HepG2 (cell line): ENCODE measurements at regions not wholly inside any gene's neighbourhood (a gene's known extent, or its start where the extent isn't known, plus 50 kb on each side); places are given as distances from the start of the nearest gene placed in this dataset.

Experiments
- ATAC-seq: fragments of 200-7000 bp; cut with Tn5 transposase; 3 replicates; pipeline ENCODE4 v1.9.1; 2020; ENCODE audit warnings: mild to moderate bottlenecking, moderate library complexity
- BruUV-seq: library from RNA; stranded (reverse); fragments of 400-500 nt; replicated peaks from 2 replicates; lab custom pipeline; 2021; lab: Mats Ljungman, UMichigan
- CTCF ChIA-PET: fragments of 300-600 bp; formaldehyde crosslinking; extraction: SDS; loops from one replicate; lab custom pipeline; 2021; ENCODE audit warnings: low total read pairs, inconsistent platforms, low intra/inter-chr PET ratio; lab: Yijun Ruan, JAX
- POLR2A ChIA-PET: fragments of 350-600 bp; sonication (Branson Sonifier 250); formaldehyde crosslinking; loops from one replicate; lab custom pipeline; 2020; ENCODE audit warnings: antibody characterized with exemption, inconsistent platforms; lab: Yijun Ruan, JAX
- DNase-seq: peaks from one replicate; pipeline ENCODE4 v3.0.0-alpha.2; 2015; ENCODE audit warnings: low spot score
- FAIRE-seq: peaks from 3 replicates; lab custom pipeline; 2011; peaks lifted over from hg19 to GRCh38; lab: Jason Lieb, UNC
- H2AFZ ChIP-seq: one replicate; pipeline ENCODE4 v1.6.1; 2011; ENCODE audit warnings: low read length, inconsistent platforms
- H3K27ac ChIP-seq: fragments of 300-600 bp; 3 replicates; pipeline ENCODE4 v1.8.0; 2011; ENCODE audit warnings: mixed run types, mild to moderate bottlenecking, mixed read lengths, low read length, inconsistent platforms; ENCODE audit not compliant: insufficient read depth; ENCODE audit errors: extremely low read length
- H3K27me3 ChIP-seq, 2 experiments: fragments of 200-600 bp in 1 of 2; 2 replicates in 1 of 2; 3 replicates in 1 of 2; pipeline versions ENCODE4 v1.6.0 to v1.8.0; 2011; ENCODE audit warnings: low read length in 2 of 2, mild to moderate bottlenecking in 2 of 2, moderate library complexity in 2 of 2, inconsistent platforms in 1 of 2; ENCODE audit not compliant: insufficient read depth in 2 of 2, control insufficient read depth in 1 of 2
- H3K36me3 ChIP-seq, 2 experiments: fragments of 200-600 bp in 1 of 2; replicated peaks in 1 of 2; 2 replicates in 1 of 2; 3 replicates in 1 of 2; pipeline versions ENCODE4 v1.5.1 to v1.8.0; 2011; ENCODE audit warnings: low read length in 2 of 2, inconsistent platforms in 1 of 2; ENCODE audit not compliant: insufficient read depth in 2 of 2, control insufficient read depth in 1 of 2
- H3K4me1 ChIP-seq: 2 replicates; pipeline ENCODE4 v1.5.1; 2012; ENCODE audit warnings: low read length, inconsistent platforms; ENCODE audit not compliant: insufficient read depth
- H3K4me2 ChIP-seq: 2 replicates; pipeline ENCODE4 v1.6.0; 2011; ENCODE audit warnings: low read depth, low read length, inconsistent platforms
- H3K4me3 ChIP-seq, 3 experiments: fragments of 200-600 bp in 1 of 3; sonication (generic), shearing (Covaris generic) in 1 of 3; replicated peaks in 1 of 3; 2 replicates each; pipeline ENCODE4 v1.5.1; 2011 to 2016; ENCODE audit warnings: low read length in 3 of 3, inconsistent platforms in 2 of 3, low read depth in 2 of 3, mild to moderate bottlenecking in 2 of 3, control low read depth in 1 of 3, mixed read lengths in 1 of 3; ENCODE audit not compliant: insufficient read depth in 1 of 3
- H3K79me2 ChIP-seq: one replicate; pipeline ENCODE4 v1.6.1; 2011; ENCODE audit warnings: low read length, inconsistent platforms; ENCODE audit not compliant: insufficient read depth
- H3K9ac ChIP-seq: 2 replicates; pipeline ENCODE4 v1.6.0; 2011; ENCODE audit warnings: mild to moderate bottlenecking, low read depth, low read length, inconsistent platforms; ENCODE audit not compliant: insufficient read depth
- H3K9me3 ChIP-seq: 2 replicates; pipeline ENCODE4 v1.5.1; 2012; ENCODE audit warnings: mild to moderate bottlenecking, low read length
- H4K20me1 ChIP-seq: 2 replicates; pipeline ENCODE4 v1.6.0; 2011; ENCODE audit warnings: inconsistent platforms, mild to moderate bottlenecking, low read length, moderate library complexity; ENCODE audit not compliant: insufficient read depth
- ATF3 ChIP-seq: sonication (generic); formaldehyde crosslinking; IDR thresholded peaks from 2 replicates; pipeline ENCODE4 v1.4.0; 2020; ENCODE audit warnings: missing genetic modification reagents
- BRCA1 ChIP-seq: sonication (generic); formaldehyde crosslinking; IDR thresholded peaks from 2 replicates; pipeline ENCODE4 v1.4.0; 2020; ENCODE audit warnings: missing genetic modification reagents
- CCDC6 ChIP-seq: sonication (generic); formaldehyde crosslinking; IDR thresholded peaks from 2 replicates; pipeline ENCODE4 v1.8.1; 2022; ENCODE audit warnings: mild to moderate bottlenecking, missing genetic modification reagents, moderate library complexity
- CHD4 ChIP-seq: fragments of 200-600 bp; sonication (generic); IDR thresholded peaks from 2 replicates; pipeline ENCODE4 v1.7.0; 2017; ENCODE audit warnings: mild to moderate bottlenecking, low read length, borderline replicate concordance
- DPF2 ChIP-seq: sonication (generic); formaldehyde crosslinking; IDR thresholded peaks from 2 replicates; pipeline ENCODE4 v1.4.0; 2020; ENCODE audit warnings: mild to moderate bottlenecking, low read depth, missing genetic modification reagents, borderline replicate concordance
- HOXA9 ChIP-seq: sonication (generic); formaldehyde crosslinking; IDR thresholded peaks from 2 replicates; pipeline ENCODE4 v1.8.1; 2022; ENCODE audit warnings: missing genetic modification reagents, mild to moderate bottlenecking, moderate library complexity, borderline replicate concordance
- NFKB2 ChIP-seq: sonication (generic); formaldehyde crosslinking; IDR thresholded peaks from 2 replicates; pipeline ENCODE4 v1.4.0; 2020; ENCODE audit warnings: missing genetic modification reagents, borderline replicate concordance
- POLR2AphosphoS2 ChIP-seq: IDR thresholded peaks from 2 replicates; pipeline ENCODE4 v1.6.1; 2011; ENCODE audit warnings: low read depth, low read length, improper control_type of control experiment
- RNF2 ChIP-seq: fragments of 450-650 bp; conservative IDR thresholded peaks from 2 replicates; pipeline ENCODE4 v1.6.1; 2016; ENCODE audit warnings: low read depth
- SP1 ChIP-seq, 2 experiments: fragments of 450-650 bp in 1 of 2; sonication (generic) in 1 of 2; formaldehyde crosslinking in 1 of 2; IDR thresholded peaks; 2 replicates each; pipeline versions ENCODE4 v1.4.0 to v1.6.1; 2016 to 2020; ENCODE audit warnings: missing genetic modification reagents in 1 of 2
- STAG1 ChIP-seq: sonication (generic); formaldehyde crosslinking; IDR thresholded peaks from 2 replicates; pipeline ENCODE4 v1.4.0; 2020; ENCODE audit warnings: missing genetic modification reagents
- SUZ12 ChIP-seq: fragments of 150-350 bp; IDR thresholded peaks from 2 replicates; pipeline ENCODE4 v1.6.1; 2014; ENCODE audit warnings: low read depth, low read length
- XBP1 ChIP-seq: sonication (generic); formaldehyde crosslinking; IDR thresholded peaks from 2 replicates; pipeline ENCODE4 v1.5.0; 2020; ENCODE audit warnings: missing genetic modification reagents
- ZMAT5 ChIP-seq: sonication (generic); formaldehyde crosslinking; IDR thresholded peaks from 2 replicates; pipeline ENCODE4 v1.5.0; 2020; ENCODE audit warnings: mild to moderate bottlenecking, low read depth, missing genetic modification reagents, borderline replicate concordance
- ZNF550 ChIP-seq: sonication (generic); formaldehyde crosslinking; IDR thresholded peaks from 2 replicates; pipeline ENCODE4 v1.4.0; 2020; ENCODE audit warnings: mild to moderate bottlenecking, missing genetic modification reagents, borderline replicate concordance
- WGBS: methylation state at CpG from one replicate; pipeline ENCODE4 v1.1.6; 2017; ENCODE audit warnings: low lambda C conversion rate; 5-methylcytosine and 5-hydroxymethylcytosine counted together
- in situ Hi-C: cut with HindIII; loops from 2 replicates; pipeline ENCODE4 v1.10.0; 2017; ENCODE audit warnings: low pct_unique_long_range_greater_than_20kb; ENCODE audit not compliant: extremely low pct_ligation_motif_present
- intact Hi-C: fragments of 100-400 bp; cut with micrococcal nuclease; formaldehyde crosslinking; loops from one replicate; pipeline ENCODE4 v1.10.0; 2022; ENCODE audit not compliant: unreplicated experiment
- TF ChIP-seq, protein P1 (sequence below): sonication (generic); formaldehyde crosslinking; IDR thresholded peaks from 2 replicates; pipeline ENCODE4 v1.5.0; 2020; ENCODE audit warnings: mild to moderate bottlenecking, missing genetic modification reagents, borderline replicate concordance
- TF ChIP-seq, protein P2 (sequence below): IDR thresholded peaks from 2 replicates; pipeline ENCODE4 v1.6.1; 2016; ENCODE audit warnings: mild to moderate bottlenecking, missing biosample characterization, missing genetic modification reagents
- TF ChIP-seq, protein P3 (sequence below): sonication (generic); formaldehyde crosslinking; IDR thresholded peaks from 2 replicates; pipeline ENCODE4 v1.5.0; 2020; ENCODE audit warnings: missing genetic modification reagents
- TF ChIP-seq, protein P4 (sequence below): sonication (generic); formaldehyde crosslinking; IDR thresholded peaks from 2 replicates; pipeline ENCODE4 v1.4.0; 2020; ENCODE audit warnings: missing genetic modification reagents

DNA sequence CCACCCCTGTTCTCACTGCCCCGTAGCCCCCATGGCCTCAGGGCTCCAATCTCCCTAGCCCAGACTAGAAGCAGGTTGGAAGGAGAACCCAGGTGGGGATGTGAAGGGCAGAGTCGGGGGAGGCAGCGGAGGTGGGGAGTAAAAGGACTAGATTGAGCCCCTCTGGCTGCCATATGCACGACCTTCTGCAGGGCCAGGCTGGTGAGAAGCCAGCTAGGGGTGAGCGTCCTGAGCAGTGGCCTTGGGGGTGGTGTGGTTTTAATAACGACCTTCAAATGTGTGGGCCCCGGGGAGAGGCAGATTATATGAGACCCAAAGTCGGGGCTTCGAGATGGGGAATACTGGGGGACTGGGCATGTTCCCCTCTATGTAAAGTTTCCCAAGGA, 139.5 kb downstream of the C9orf50 start:
- WGBS: 63% methylated on average over 9 of the region's 9 CpGs
- H3K27me3 ChIP-seq: no peaks in the 10 kb centered on the region
- H3K4me2 ChIP-seq: no peak overlapping the region
- ChIA-PET CTCF (no interaction called here), POLR2A (interaction anchor here (1.1 to 1.2 kb wide), 2 partner anchors 8 to 76 kb away, joined by 3 read pairs; no protein-coding TSS in a partner anchor)
- H2AFZ ChIP-seq: no peak overlapping the region
- FAIRE-seq: no peak
- H3K4me3 ChIP-seq: no peak overlapping the region
- no TSS peak for BruUV-seq
- H4K20me1 ChIP-seq: no peaks in the 10 kb centered on the region
- no peak for TF ChIP-seq SP1 (IDR thresholded peaks at IDR 0.05)
- no peak for TF ChIP-seq SP1 (CRISPR knock-in tag; IDR thresholded peaks at IDR 0.05)
- no peak for TF ChIP-seq BRCA1 (CRISPR knock-in tag)
- TF ChIP-seq POLR2AphosphoS2: no peak
- TF ChIP-seq NFKB2 (CRISPR knock-in tag): no peak
- TF ChIP-seq XBP1 (CRISPR knock-in tag): no peak
- no peak for TF ChIP-seq RNF2
- TF ChIP-seq STAG1 (CRISPR knock-in tag): no peak
- TF ChIP-seq CHD4: no peak
- TF ChIP-seq, protein P1, sequence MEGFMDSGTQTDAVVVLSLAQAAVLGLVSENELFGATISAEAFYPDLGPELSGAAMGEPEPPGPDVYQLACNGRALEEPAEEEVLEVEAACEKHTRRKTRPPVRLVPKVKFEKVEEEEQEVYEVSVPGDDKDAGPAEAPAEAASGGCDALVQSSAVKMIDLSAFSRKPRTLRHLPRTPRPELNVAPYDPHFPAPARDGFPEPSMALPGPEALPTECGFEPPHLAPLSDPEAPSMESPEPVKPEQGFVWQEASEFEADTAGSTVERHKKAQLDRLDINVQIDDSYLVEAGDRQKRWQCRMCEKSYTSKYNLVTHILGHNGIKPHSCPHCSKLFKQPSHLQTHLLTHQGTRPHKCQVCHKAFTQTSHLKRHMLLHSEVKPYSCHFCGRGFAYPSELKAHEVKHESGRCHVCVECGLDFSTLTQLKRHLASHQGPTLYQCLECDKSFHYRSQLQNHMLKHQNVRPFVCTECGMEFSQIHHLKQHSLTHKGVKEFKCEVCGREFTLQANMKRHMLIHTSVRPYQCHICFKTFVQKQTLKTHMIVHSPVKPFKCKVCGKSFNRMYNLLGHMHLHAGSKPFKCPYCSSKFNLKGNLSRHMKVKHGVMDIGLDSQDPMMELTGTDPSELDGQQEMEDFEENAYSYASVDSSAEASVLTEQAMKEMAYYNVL (CRISPR knock-in tag): no peak
- TF ChIP-seq, protein P2, sequence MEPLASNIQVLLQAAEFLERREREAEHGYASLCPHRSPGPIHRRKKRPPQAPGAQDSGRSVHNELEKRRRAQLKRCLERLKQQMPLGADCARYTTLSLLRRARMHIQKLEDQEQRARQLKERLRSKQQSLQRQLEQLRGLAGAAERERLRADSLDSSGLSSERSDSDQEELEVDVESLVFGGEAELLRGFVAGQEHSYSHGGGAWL (CRISPR knock-in tag): no peak
- TF ChIP-seq, protein P3, sequence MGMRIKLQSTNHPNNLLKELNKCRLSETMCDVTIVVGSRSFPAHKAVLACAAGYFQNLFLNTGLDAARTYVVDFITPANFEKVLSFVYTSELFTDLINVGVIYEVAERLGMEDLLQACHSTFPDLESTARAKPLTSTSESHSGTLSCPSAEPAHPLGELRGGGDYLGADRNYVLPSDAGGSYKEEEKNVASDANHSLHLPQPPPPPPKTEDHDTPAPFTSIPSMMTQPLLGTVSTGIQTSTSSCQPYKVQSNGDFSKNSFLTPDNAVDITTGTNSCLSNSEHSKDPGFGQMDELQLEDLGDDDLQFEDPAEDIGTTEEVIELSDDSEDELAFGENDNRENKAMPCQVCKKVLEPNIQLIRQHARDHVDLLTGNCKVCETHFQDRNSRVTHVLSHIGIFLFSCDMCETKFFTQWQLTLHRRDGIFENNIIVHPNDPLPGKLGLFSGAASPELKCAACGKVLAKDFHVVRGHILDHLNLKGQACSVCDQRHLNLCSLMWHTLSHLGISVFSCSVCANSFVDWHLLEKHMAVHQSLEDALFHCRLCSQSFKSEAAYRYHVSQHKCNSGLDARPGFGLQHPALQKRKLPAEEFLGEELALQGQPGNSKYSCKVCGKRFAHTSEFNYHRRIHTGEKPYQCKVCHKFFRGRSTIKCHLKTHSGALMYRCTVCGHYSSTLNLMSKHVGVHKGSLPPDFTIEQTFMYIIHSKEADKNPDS (CRISPR knock-in tag): no peak
- no peak for TF ChIP-seq CCDC6 (CRISPR knock-in tag)
- TF ChIP-seq, protein P4, sequence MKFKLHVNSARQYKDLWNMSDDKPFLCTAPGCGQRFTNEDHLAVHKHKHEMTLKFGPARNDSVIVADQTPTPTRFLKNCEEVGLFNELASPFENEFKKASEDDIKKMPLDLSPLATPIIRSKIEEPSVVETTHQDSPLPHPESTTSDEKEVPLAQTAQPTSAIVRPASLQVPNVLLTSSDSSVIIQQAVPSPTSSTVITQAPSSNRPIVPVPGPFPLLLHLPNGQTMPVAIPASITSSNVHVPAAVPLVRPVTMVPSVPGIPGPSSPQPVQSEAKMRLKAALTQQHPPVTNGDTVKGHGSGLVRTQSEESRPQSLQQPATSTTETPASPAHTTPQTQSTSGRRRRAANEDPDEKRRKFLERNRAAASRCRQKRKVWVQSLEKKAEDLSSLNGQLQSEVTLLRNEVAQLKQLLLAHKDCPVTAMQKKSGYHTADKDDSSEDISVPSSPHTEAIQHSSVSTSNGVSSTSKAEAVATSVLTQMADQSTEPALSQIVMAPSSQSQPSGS: no peak
- TF ChIP-seq ATF3 (CRISPR knock-in tag): no peak
- no peak for TF ChIP-seq DPF2 (CRISPR knock-in tag)
- no peak for TF ChIP-seq SUZ12
- TF ChIP-seq ZMAT5 (CRISPR knock-in tag): no peak
- no peak for TF ChIP-seq ZNF550
- TF ChIP-seq HOXA9 (CRISPR knock-in tag): no peak
- H3K27ac ChIP-seq: no peak overlapping the region
- H3K79me2 ChIP-seq: no peaks in the 10 kb centered on the region
- in situ Hi-C loops: no loop called here
- no peak for DNase-seq
- no peaks in the 10 kb centered on the region for H3K36me3 ChIP-seq
- H3K9ac ChIP-seq: no peak overlapping the region
- intact Hi-C loops: loop anchor here (10.0 kb wide), 1 partner anchor 307 kb away; the partner anchor contains the start of gene IER5L
- no peak for ATAC-seq
- peaks cover 82% of the 10 kb centered on the region for H3K4me1 ChIP-seq
- no peaks in the 10 kb centered on the region for H3K9me3 ChIP-seq
